HG03025 (cell line): ENCODE measurements at regions not wholly inside any gene's neighbourhood (a gene's known extent, or its start where the extent isn't known, plus 50 kb on each side); places are given as distances from the start of the nearest gene placed in this dataset.
"Not testable (repeated sequence)": the region's sequence is repeated elsewhere in the genome, so short reads cannot be mapped to it uniquely, and the experiment has no call there.

Source experiments
- ATAC-seq: cut with Tn5 transposase; IDR thresholded peaks from one replicate; pipeline ENCODE4 v1.9.1; 2021; ENCODE audit warnings: mild to moderate bottlenecking, moderate library complexity; ENCODE audit not compliant: unreplicated experiment, low FRiP score

- ATAC-seq: no peak
Observed at GRCh38 chr3:106068795-106069194, 200.0 kb upstream of the CBLB start.

DNA sequence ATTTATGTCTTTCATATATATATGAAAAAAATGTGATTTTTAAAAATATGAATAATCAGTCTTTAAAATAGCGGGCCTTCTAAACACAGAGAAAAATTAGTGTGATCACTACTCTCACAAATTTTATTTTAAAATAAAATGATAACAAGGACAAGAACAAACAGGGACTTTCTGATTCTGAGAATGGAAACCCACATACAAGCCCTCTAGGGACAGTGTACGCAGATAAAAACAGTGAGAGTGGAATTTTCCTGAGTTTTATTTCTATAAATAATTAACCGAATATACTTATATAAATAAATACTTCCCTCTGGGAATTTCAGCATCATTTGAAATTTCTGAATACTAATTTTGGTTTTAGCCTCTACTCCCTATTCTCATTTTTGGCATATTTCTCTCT, 201.4 kb upstream of the CBLB start:
- ATAC-seq: no peak

- no peak for ATAC-seq
Observed at GRCh38 chr3:106071306-106071705, 202.5 kb upstream of the CBLB start.

- not testable (repeated sequence) for ATAC-seq
Observed at GRCh38 chr3:106072596-106072995, 203.8 kb upstream of the CBLB start.

GRCh38 chr3:106073806-106074205, 205.0 kb upstream of the CBLB start:
- not testable (repeated sequence) for ATAC-seq

- not testable (repeated sequence) for ATAC-seq
Observed at GRCh38 chr3:106075731-106076130, 206.9 kb upstream of the CBLB start.

DNA sequence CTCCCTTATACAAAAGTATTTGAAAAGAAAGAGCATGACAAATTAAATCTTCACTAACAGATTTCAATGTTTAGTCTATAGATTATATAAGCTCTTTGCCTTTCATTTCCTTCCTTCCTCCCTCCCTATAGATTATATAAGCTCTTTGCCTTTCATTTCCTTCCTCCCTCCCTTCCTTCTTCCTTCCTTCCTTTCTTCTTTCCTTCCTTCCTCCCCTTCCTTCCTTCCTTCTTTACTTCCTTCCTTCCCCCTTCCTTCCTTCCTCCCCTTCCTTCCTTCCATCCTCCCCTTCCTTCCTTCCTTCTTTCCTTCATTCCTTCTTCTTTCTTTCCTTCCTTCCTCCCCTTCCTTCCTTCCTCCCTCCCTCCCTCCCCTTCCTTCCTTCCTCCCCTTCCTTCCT, 209.8 kb upstream of the CBLB start:
- no peak for ATAC-seq

- ATAC-seq: no peak
Observed at GRCh38 chr3:106082616-106083015, 213.8 kb upstream of the CBLB start.

- no peak for ATAC-seq
Observed at GRCh38 chr3:106083207-106083606, 214.4 kb upstream of the CBLB start.

- no peak for ATAC-seq
Observed at GRCh38 chr3:106083854-106084253, 215.0 kb upstream of the CBLB start.

GRCh38 chr3:106086038-106086437, 217.2 kb upstream of the CBLB start:
- ATAC-seq: no peak

GRCh38 chr3:106086636-106087035, 217.8 kb upstream of the CBLB start:
- no peak for ATAC-seq

GRCh38 chr3:106088304-106088703, 219.5 kb upstream of the CBLB start:
- ATAC-seq: no peak

DNA sequence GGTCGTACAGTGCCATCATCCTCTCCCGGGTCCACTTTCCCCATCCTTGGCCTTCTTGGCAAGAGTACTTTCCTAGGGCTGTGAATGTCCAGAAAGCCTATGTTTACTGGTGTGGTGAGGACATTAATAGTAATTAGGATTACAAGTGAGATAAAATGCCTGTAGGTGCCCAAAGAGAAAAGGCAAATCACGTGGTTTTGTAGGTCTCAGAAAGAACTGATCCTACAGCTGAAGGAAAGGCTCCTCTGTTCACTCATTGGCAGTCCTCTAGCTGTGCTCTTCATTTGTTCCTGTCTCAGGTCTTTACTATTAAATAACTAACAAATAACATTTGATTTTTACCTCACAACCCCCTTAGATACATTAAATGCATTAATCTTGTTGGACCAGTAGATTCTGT, 220.1 kb upstream of the CBLB start:
- ATAC-seq: no peak

GRCh38 chr3:106089806-106090205, 221.0 kb upstream of the CBLB start:
- ATAC-seq: no peak

DNA sequence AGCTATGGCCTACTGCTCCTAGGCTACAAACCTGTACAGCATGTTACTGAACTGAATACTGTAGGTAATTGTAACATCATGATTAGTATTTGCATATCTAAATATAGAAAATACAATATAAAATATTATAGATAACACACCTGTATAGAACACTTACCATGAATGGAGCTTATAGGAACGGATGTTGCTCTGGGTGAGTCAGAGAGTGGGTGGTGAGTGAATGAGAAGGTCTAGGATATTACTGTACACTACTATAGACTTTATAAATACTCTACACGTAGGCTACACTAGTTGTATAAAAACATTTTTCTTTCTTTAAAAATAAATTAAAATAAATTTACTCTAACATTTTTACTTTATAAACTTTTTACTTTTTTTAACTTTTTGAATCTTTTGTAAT, 224.0 kb upstream of the CBLB start:
- ATAC-seq: no peak

DNA sequence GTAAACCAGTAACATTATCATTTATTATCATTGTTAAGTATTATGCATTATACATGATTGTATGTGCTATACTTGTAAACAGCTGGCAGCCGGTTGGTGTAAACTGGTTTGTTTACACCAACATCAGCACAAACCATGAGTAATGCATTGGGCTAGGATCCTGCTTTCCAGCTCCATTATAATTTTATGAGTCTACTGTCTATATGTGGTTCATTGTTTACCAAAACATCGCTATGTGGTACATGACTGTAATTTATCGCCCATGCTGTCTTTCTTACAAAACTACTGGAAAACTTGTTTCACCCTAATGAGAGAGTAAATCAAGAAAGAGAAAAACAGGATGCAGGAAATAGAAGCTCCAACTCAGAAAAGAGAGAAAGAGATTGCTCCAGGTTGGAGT, 224.8 kb upstream of the CBLB start:
- no peak for ATAC-seq

- ATAC-seq: no peak
Observed at GRCh38 chr3:106097817-106098435, 229.1 kb upstream of the CBLB start.

- ATAC-seq: no peak
Observed at GRCh38 chr3:106103383-106103782, 234.6 kb upstream of the CBLB start.

GRCh38 chr3:106104078-106104477, 235.3 kb upstream of the CBLB start:
- ATAC-seq: no peak

GRCh38 chr3:106108925-106109324, 240.1 kb upstream of the CBLB start:
- no peak for ATAC-seq

- not testable (repeated sequence) for ATAC-seq
Observed at GRCh38 chr3:106112561-106112960, 243.7 kb upstream of the CBLB start.

DNA sequence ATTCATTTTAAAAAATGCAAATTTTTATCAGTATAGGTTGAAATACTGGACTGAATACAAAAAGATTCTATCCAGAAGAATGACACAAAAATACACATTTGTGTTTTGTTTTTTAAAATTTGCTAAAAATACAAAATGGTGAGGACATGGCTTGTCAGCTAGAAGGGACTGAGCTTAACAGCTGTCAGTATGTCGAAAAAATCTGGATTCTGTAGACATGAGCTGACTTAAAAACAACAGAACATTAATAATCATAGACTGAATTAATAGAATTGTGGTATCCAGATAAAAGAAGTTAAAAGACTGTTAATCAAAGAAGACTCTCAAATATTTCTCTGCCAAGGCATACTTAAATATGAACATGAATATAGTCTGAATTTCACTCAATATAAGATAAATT, 244.9 kb upstream of the CBLB start:
- ATAC-seq: no peak
